Spleen (tissue), 11 donors: ENCODE measurements at regions not wholly inside any gene's neighbourhood (a gene's known extent, or its start where the extent isn't known, plus 50 kb on each side); places are given as distances from the start of the nearest gene placed in this dataset.
A peak's percentile ranks its signal among the peaks of the same experiment; 100 is the strongest.
"Not testable (repeated sequence)": the region's sequence is repeated elsewhere in the genome, so short reads cannot be mapped to it uniquely, and the experiment has no call there.

Experiments
- DNase-seq: peaks from one replicate; pipeline ENCODE4 v3.0.0-alpha.2; 2020
- H3K27ac ChIP-seq, 8 donors: fragments of 200-600 bp; sonication (generic) in 7 of 8; 1 replicate in 4 of 8; 2 replicates in 4 of 8; pipeline versions ENCODE4 v1.5.0 to v1.8.0; 2016 to 2021; ENCODE audit warnings: inconsistent platforms in 4 of 8, mild to moderate bottlenecking in 4 of 8, moderate library complexity in 1 of 8
- H3K27me3 ChIP-seq, 7 donors: fragments of 200-600 bp; sonication (generic) in 6 of 7; replicated peaks in 1 of 7; 1 replicate in 4 of 7; 2 replicates in 3 of 7; pipeline versions ENCODE4 v1.5.0 to v1.8.0; 2016 to 2021; ENCODE audit warnings: inconsistent platforms in 3 of 7, mild to moderate bottlenecking in 1 of 7
- H3K36me3 ChIP-seq, 6 donors: fragments of 200-600 bp; sonication (generic) in 5 of 6; 1 replicate in 4 of 6; 2 replicates in 2 of 6; pipeline versions ENCODE4 v1.5.0 to v1.8.0; 2016 to 2021; ENCODE audit warnings: inconsistent platforms in 2 of 6
- H3K4me1 ChIP-seq, 6 donors: fragments of 200-600 bp; sonication (generic) in 5 of 6; 1 replicate in 3 of 6; 2 replicates in 3 of 6; pipeline versions ENCODE4 v1.5.0 to v1.8.0; 2016 to 2021; ENCODE audit warnings: inconsistent platforms in 3 of 6
- H3K4me3 ChIP-seq, 8 donors: fragments of 200-600 bp; sonication (generic) in 7 of 8; 1 replicate in 4 of 8; 2 replicates in 4 of 8; pipeline versions ENCODE4 v1.5.0 to v1.8.0; 2016 to 2021; ENCODE audit warnings: inconsistent platforms in 4 of 8, mild to moderate bottlenecking in 4 of 8, moderate library complexity in 2 of 8
- H3K9me3 ChIP-seq, 8 donors: fragments of 200-600 bp; sonication (generic) in 7 of 8; 1 replicate in 4 of 8; 2 replicates in 4 of 8; pipeline versions ENCODE4 v1.5.0 to v1.8.0; 2016 to 2021; ENCODE audit warnings: inconsistent platforms in 4 of 8
- CTCF ChIP-seq, 11 experiments: fragments of 200-600 bp in 7 of 11; fragments of 450-650 bp in 4 of 11; sonication (generic) in 4 of 11; IDR thresholded peaks in 8 of 11; conservative IDR thresholded peaks in 3 of 11; 1 replicate in 7 of 11; 2 replicates in 4 of 11; pipeline versions ENCODE4 v1.4.0 to v1.8.0; 2016 to 2021; ENCODE audit warnings: antibody characterized with exemption in 11 of 11, inconsistent platforms in 4 of 11, mild to moderate bottlenecking in 1 of 11
- POLR2A ChIP-seq, 3 donors: fragments of 450-650 bp; IDR thresholded peaks; one replicate each; pipeline ENCODE4 v1.5.1; 2017; ENCODE audit warnings: antibody characterized with exemption in 3 of 3, mild to moderate bottlenecking in 1 of 3
- POLR2AphosphoS5 ChIP-seq, 3 donors: sonication (generic); formaldehyde crosslinking; IDR thresholded peaks; one replicate each; pipeline ENCODE4 v1.5.1; 2017; ENCODE audit warnings: antibody characterized with exemption in 3 of 3
- WGBS, 5 donors: extraction: QIAGEN DNeasy Blood & Tissue Kit in 3 of 5; methylation state at CpG; one replicate each; pipeline versions ENCODE4 v1.1.5 to v1.1.7; 2013 to 2018; 5-methylcytosine and 5-hydroxymethylcytosine counted together
- intact Hi-C: fragments of 100-400 bp; cut with DNase I; formaldehyde crosslinking; loops from one replicate; pipeline ENCODE4 v1.15.0; 2023; ENCODE audit warnings: low total_unique reads
- donor health status: healthy with polysubstance abuse.
- donor health status: DM: no; HTN: no; CAD: no; lungs with moderate emphysema.
- donor health status: DM: no; HTN: no; CAD: no.
- donor health status: Bipolar disorder and iron deficiency.
- donor health status: healthy.
- donor health status: DM: no; HTN: no; CAD: no.
- donor health status: DM: yes; HTN: yes; CAD: no.

- Histone ChIP-seq H3K36me3 (no peaks in the 10 kb centered on the region), H3K4me3 (no peak overlapping the region), H3K27me3 (no peaks in the 10 kb centered on the region), H3K27ac (no peak overlapping the region), H3K4me1 (peaks cover 0 to 9% (median 2%) of the 10 kb centered on the region in 6 donors), H3K9me3 (peaks cover 0 to 12% (median 2%) of the 10 kb centered on the region in 8 donors)
- TF ChIP-seq POLR2A (IDR thresholded peaks at IDR 0.05) = no peak
- TF ChIP-seq CTCF (IDR thresholded peaks at IDR 0.05 in 8 of 11, conservative IDR thresholded peaks at IDR 0.05 in 3 of 11) = no peak
- no peak for TF ChIP-seq POLR2AphosphoS5 (IDR thresholded peaks at IDR 0.05)
- 80 to 100% (median 91%) methylated on average over 1 of the region's 1 CpG for WGBS, 5 donors
- DNase-seq = peak; percentile 19
- intact Hi-C loops = loop anchor here (10.0 kb wide), 1 partner anchor 242 kb away; no protein-coding TSS in a partner anchor
These were observed 190.2 kb upstream of the ZNF469 start for GRCh38 chr16:88192601-88193000.

GRCh38 chr16:88193706-88194396 is 188.9 kb upstream of the ZNF469 start:
- intact Hi-C loops = loop anchor here (10.0 kb wide), 1 partner anchor 241 kb away; no protein-coding TSS in a partner anchor
- H3K27me3 ChIP-seq, H3K4me1 ChIP-seq, H3K4me3 ChIP-seq, H3K36me3 ChIP-seq, H3K9me3 ChIP-seq: not testable (repeated sequence)
- peak overlapping the region in 1 of 8 donors; percentile 29 for H3K27ac ChIP-seq
- TF ChIP-seq CTCF (IDR thresholded peaks at IDR 0.05 in 8 of 11, conservative IDR thresholded peaks at IDR 0.05 in 3 of 11) = peak in 10 of 11 experiments; percentile 18 to 75 (median 64)
- peak in 2 of 3 donors; percentile 48 to 56 for TF ChIP-seq POLR2AphosphoS5 (IDR thresholded peaks at IDR 0.05)
- DNase-seq = peak; percentile 84
- WGBS, 5 donors = 28 to 59% (median 31%) methylated on average over 8 to 15 of the region's 15 CpGs

GRCh38 chr16:88194397-88195268 is 188.1 kb upstream of the ZNF469 start:
- WGBS, 5 donors = 72 to 83% (median 79%) methylated on average over 40 to 47 of the region's 47 CpGs
- intact Hi-C loops = loop anchor here (10.0 kb wide), 1 partner anchor 240 kb away; no protein-coding TSS in a partner anchor
- H3K27me3 ChIP-seq = no peaks in the 10 kb centered on the region
- TF ChIP-seq POLR2AphosphoS5 (IDR thresholded peaks at IDR 0.05) = no peak
- TF ChIP-seq CTCF (IDR thresholded peaks at IDR 0.05 in 8 of 11, conservative IDR thresholded peaks at IDR 0.05 in 3 of 11) = no peak
- no peak for TF ChIP-seq POLR2A (IDR thresholded peaks at IDR 0.05)
- H3K9me3 ChIP-seq = peaks cover 0 to 1% (median 0%) of the 10 kb centered on the region in 8 donors
- H3K36me3 ChIP-seq = no peaks in the 10 kb centered on the region
- H3K4me1 ChIP-seq = peaks cover 0 to 9% (median 2%) of the 10 kb centered on the region in 6 donors
- peak overlapping the region in 1 of 8 donors; percentile 29 for H3K27ac ChIP-seq
- H3K4me3 ChIP-seq = no peak overlapping the region
- no peak for DNase-seq
